ENCODE measurements at regions not wholly inside any gene's neighbourhood (a gene's known extent, or its start where the extent isn't known, plus 50 kb on each side); places are given as distances from the start of the nearest gene placed in this dataset.

GRCh38 chr6:40083141-40083920, 149.1 kb upstream of the MOCS1 start:
- no peak for DNase-seq
- Histone ChIP-seq H3K27ac (no peak overlapping the region), H3K27me3 (ENCODE audit: insufficient read depth, low read depth, severe bottlenecking) (peaks cover 71% of the 10 kb centered on the region), H3K4me3 (ENCODE audit: low read depth, low read length) (no peak overlapping the region), H3K9me3 (ENCODE audit: severe bottlenecking) (no peaks in the 10 kb centered on the region), H3K36me3 (no peaks in the 10 kb centered on the region)
- TF ChIP-seq CTCF (IDR thresholded peaks at IDR 0.05; ENCODE audit: low read depth, low read length): no peak

- no peak for TF ChIP-seq CTCF (IDR thresholded peaks at IDR 0.05; ENCODE audit: low read depth, low read length)
- H3K27me3 ChIP-seq (ENCODE audit: insufficient read depth, low read depth, severe bottlenecking): peaks cover 66% of the 10 kb centered on the region
- no peaks in the 10 kb centered on the region for H3K9me3 ChIP-seq (ENCODE audit: severe bottlenecking)
- no peak overlapping the region for H3K4me3 ChIP-seq (ENCODE audit: low read depth, low read length)
- no peak for DNase-seq
- H3K36me3 ChIP-seq: no peaks in the 10 kb centered on the region
- no peak overlapping the region for H3K27ac ChIP-seq
Observed at GRCh38 chr6:40082278-40083043, 148.2 kb upstream of the MOCS1 start.

- Histone ChIP-seq H3K36me3 (no peaks in the 10 kb centered on the region), H3K9me3 (ENCODE audit: severe bottlenecking) (no peaks in the 10 kb centered on the region), H3K27me3 (ENCODE audit: insufficient read depth, low read depth, severe bottlenecking) (peaks cover 67% of the 10 kb centered on the region), H3K4me3 (ENCODE audit: low read depth, low read length) (no peak overlapping the region), H3K27ac (no peak overlapping the region)
- DNase-seq: no peak
- TF ChIP-seq CTCF (IDR thresholded peaks at IDR 0.05; ENCODE audit: low read depth, low read length): no peak
Observed at GRCh38 chr6:40077736-40078135, 143.5 kb upstream of the MOCS1 start.

GRCh38 chr6:40077315-40077714, 143.1 kb upstream of the MOCS1 start:
- TF ChIP-seq CTCF (IDR thresholded peaks at IDR 0.05; ENCODE audit: low read depth, low read length): no peak
- H3K36me3 ChIP-seq: no peaks in the 10 kb centered on the region
- no peak overlapping the region for H3K27ac ChIP-seq
- no peak for DNase-seq
- peaks cover 67% of the 10 kb centered on the region for H3K27me3 ChIP-seq (ENCODE audit: insufficient read depth, low read depth, severe bottlenecking)
- no peaks in the 10 kb centered on the region for H3K9me3 ChIP-seq (ENCODE audit: severe bottlenecking)
- H3K4me3 ChIP-seq (ENCODE audit: low read depth, low read length): no peak overlapping the region

- DNase-seq: no peak
- Histone ChIP-seq H3K9me3 (ENCODE audit: severe bottlenecking) (no peaks in the 10 kb centered on the region), H3K27ac (no peak overlapping the region)
Observed at GRCh38 chr6:40075056-40075590, 140.9 kb upstream of the MOCS1 start.

More at GRCh38 chr6:40075056-40075590, 140.9 kb upstream of the MOCS1 start:
- H3K27me3 ChIP-seq (ENCODE audit: insufficient read depth, low read depth, severe bottlenecking): peaks cover 60% of the 10 kb centered on the region
- TF ChIP-seq CTCF (IDR thresholded peaks at IDR 0.05; ENCODE audit: low read depth, low read length): no peak
- H3K36me3 ChIP-seq: no peaks in the 10 kb centered on the region
- no peak overlapping the region for H3K4me3 ChIP-seq (ENCODE audit: low read depth, low read length)
